Loucy (cell line): ENCODE measurements at regions not wholly inside any gene's neighbourhood (a gene's known extent, or its start where the extent isn't known, plus 50 kb on each side); places are given as distances from the start of the nearest gene placed in this dataset.

ENCODE experiments used
- H2AFZ ChIP-seq: fragments of 200-600 bp; sonication (generic); 2 replicates; pipeline ENCODE4 v1.6.0; 2016; ENCODE audit warnings: antibody characterized with exemption, mild to moderate bottlenecking, low read length, moderate library complexity
- H3F3A ChIP-seq: fragments of 200-600 bp; 2 replicates; pipeline ENCODE4 v1.6.0; 2016; ENCODE audit warnings: antibody characterized with exemption, low read depth, mild to moderate bottlenecking
- H3K27me3 ChIP-seq: fragments of 200-600 bp; sonication (generic); 2 replicates; pipeline ENCODE4 v1.6.1; 2014; ENCODE audit warnings: low read length, mild to moderate bottlenecking; ENCODE audit not compliant: insufficient read depth, poor library complexity, severe bottlenecking
- H3K36me3 ChIP-seq: fragments of 200-600 bp; sonication (generic); 2 replicates; pipeline ENCODE4 v1.6.1; 2016; ENCODE audit warnings: low read length; ENCODE audit not compliant: insufficient read depth
- H3K4me1 ChIP-seq: fragments of 200-600 bp; sonication (generic); 2 replicates; pipeline ENCODE4 v1.5.1; 2014; ENCODE audit warnings: low read length, mild to moderate bottlenecking; ENCODE audit not compliant: insufficient read depth, poor library complexity, severe bottlenecking
- H3K4me2 ChIP-seq: fragments of 200-600 bp; sonication (generic); 2 replicates; pipeline ENCODE4 v1.6.0; 2014; ENCODE audit warnings: antibody characterized with exemption, low read length, low read depth, mild to moderate bottlenecking; ENCODE audit not compliant: poor library complexity, severe bottlenecking
- H3K4me3 ChIP-seq: fragments of 200-600 bp; sonication (generic); 2 replicates; pipeline ENCODE4 v1.5.1; 2014; ENCODE audit warnings: low read length, mild to moderate bottlenecking, mixed read lengths; ENCODE audit not compliant: poor library complexity, severe bottlenecking
- H3K79me2 ChIP-seq: fragments of 200-600 bp; sonication (generic); 2 replicates; pipeline ENCODE4 v1.6.1; 2014; ENCODE audit warnings: low read length; ENCODE audit not compliant: insufficient read depth
- H3K9ac ChIP-seq: fragments of 200-600 bp; sonication (generic); 2 replicates; pipeline ENCODE4 v1.6.0; 2014; ENCODE audit warnings: mild to moderate bottlenecking, low read depth, low read length, moderate library complexity; ENCODE audit not compliant: poor library complexity, severe bottlenecking
- H3K9me2 ChIP-seq: fragments of 200-600 bp; sonication (generic); replicated peaks from 2 replicates; pipeline ENCODE4 v1.6.1; 2016; ENCODE audit warnings: low read depth, low read length, mixed read lengths
- H3K9me3 ChIP-seq: fragments of 200-600 bp; sonication (generic); 2 replicates; pipeline ENCODE4 v1.6.1; 2014; ENCODE audit warnings: mild to moderate bottlenecking, antibody characterized with exemption, low read length, low read depth; ENCODE audit not compliant: insufficient read depth
- H4K20me1 ChIP-seq: fragments of 200-600 bp; sonication (generic); 2 replicates; pipeline ENCODE4 v1.6.0; 2014; ENCODE audit warnings: antibody characterized with exemption, low read length, mild to moderate bottlenecking; ENCODE audit not compliant: insufficient read depth, poor library complexity, severe bottlenecking
- EZH2phosphoT487 ChIP-seq: fragments of 200-600 bp; IDR thresholded peaks from 2 replicates; pipeline ENCODE4 v1.6.1; 2018; ENCODE audit warnings: antibody characterized with exemption, mild to moderate bottlenecking, moderate library complexity, borderline replicate concordance
- TF ChIP-seq, protein P1 (sequence below): fragments of 200-600 bp; sonication (generic); conservative IDR thresholded peaks from 2 replicates; pipeline ENCODE4 v1.5.1; 2014; ENCODE audit warnings: mild to moderate bottlenecking, antibody characterized with exemption, low read length

DNA sequence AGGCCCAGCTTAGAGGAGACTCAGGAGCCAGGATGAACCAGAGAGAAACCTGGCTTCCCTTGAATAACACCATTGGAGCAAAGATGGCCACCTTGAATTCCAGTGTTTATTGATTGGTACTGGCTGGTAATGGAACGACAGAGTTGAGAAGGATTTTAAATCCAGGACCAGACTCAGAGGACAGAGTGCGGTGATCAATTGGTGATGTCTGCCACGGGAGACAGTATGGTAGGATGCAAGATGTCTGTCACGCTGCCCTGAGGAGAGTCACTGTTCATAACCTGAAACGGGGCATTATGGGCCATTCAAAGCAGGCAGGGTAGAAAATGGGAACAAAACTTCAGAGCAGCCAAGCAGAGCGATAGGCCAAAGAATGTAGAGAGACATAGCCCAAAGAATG lies 55.4 kb upstream of the ISX start:
- Histone ChIP-seq H3K79me2 (no peaks in the 10 kb centered on the region), H2AFZ (no peak overlapping the region), H3K27me3 (no peaks in the 10 kb centered on the region), H3K4me2 (no peak overlapping the region), H3K4me1 (no peaks in the 10 kb centered on the region), H3K9ac (no peak overlapping the region), H3F3A (no peaks in the 10 kb centered on the region), H4K20me1 (no peaks in the 10 kb centered on the region), H3K36me3 (no peaks in the 10 kb centered on the region), H3K9me3 (no peaks in the 10 kb centered on the region), H3K9me2 (no peaks in the 10 kb centered on the region), H3K4me3 (no peak overlapping the region)
- no peak for TF ChIP-seq EZH2phosphoT487
- TF ChIP-seq, protein P1, sequence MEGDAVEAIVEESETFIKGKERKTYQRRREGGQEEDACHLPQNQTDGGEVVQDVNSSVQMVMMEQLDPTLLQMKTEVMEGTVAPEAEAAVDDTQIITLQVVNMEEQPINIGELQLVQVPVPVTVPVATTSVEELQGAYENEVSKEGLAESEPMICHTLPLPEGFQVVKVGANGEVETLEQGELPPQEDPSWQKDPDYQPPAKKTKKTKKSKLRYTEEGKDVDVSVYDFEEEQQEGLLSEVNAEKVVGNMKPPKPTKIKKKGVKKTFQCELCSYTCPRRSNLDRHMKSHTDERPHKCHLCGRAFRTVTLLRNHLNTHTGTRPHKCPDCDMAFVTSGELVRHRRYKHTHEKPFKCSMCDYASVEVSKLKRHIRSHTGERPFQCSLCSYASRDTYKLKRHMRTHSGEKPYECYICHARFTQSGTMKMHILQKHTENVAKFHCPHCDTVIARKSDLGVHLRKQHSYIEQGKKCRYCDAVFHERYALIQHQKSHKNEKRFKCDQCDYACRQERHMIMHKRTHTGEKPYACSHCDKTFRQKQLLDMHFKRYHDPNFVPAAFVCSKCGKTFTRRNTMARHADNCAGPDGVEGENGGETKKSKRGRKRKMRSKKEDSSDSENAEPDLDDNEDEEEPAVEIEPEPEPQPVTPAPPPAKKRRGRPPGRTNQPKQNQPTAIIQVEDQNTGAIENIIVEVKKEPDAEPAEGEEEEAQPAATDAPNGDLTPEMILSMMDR = no peak

DNA sequence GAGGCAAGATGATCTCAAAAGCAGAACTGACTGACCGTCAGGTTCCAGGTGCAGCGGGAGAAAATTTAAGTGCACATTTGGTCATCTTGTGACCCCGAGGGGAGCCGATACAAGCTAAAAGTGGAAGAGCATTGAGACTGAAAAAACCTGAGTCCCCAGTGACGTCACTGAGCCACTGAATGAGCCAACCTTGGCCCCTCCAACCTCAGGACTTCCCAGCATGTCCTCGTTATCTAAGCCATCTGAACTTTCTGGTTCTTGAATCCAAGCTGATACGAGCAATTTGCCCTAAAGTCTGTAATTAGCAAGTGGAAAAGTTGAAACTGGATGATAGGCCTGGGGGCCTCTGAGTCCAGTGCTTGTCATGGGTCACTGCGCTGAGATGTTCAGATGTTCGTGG lies 51.1 kb upstream of the ISX start:
- H3K4me2 ChIP-seq = no peak overlapping the region
- H3K36me3 ChIP-seq = no peaks in the 10 kb centered on the region
- H2AFZ ChIP-seq = no peak overlapping the region
- no peaks in the 10 kb centered on the region for H3K9me3 ChIP-seq
- no peaks in the 10 kb centered on the region for H4K20me1 ChIP-seq
- no peak for TF ChIP-seq EZH2phosphoT487
- no peaks in the 10 kb centered on the region for H3K79me2 ChIP-seq
- H3K4me3 ChIP-seq = no peak overlapping the region
- no peaks in the 10 kb centered on the region for H3K9me2 ChIP-seq
- H3F3A ChIP-seq = no peaks in the 10 kb centered on the region
- H3K4me1 ChIP-seq = no peaks in the 10 kb centered on the region
- no peak overlapping the region for H3K9ac ChIP-seq
- H3K27me3 ChIP-seq = no peaks in the 10 kb centered on the region
